CD4-positive, alpha-beta T cell (primary cell): ENCODE measurements at regions not wholly inside any gene's neighbourhood (a gene's known extent, or its start where the extent isn't known, plus 50 kb on each side); places are given as distances from the start of the nearest gene placed in this dataset.
A peak's percentile ranks its signal among the peaks of the same experiment; 100 is the strongest.

Source experiments
- ATAC-seq: fragments of 200-7000 bp; cut with Tn5 transposase; one replicate; pipeline ENCODE4 v1.10.0; 2022; ENCODE audit warnings: mild to moderate bottlenecking; ENCODE audit not compliant: poor library complexity
- CTCF ChIA-PET: fragments of 350-600 bp; sonication (Branson Sonifier 250); formaldehyde crosslinking; loops from one replicate; lab custom pipeline; 2021; ENCODE audit warnings: antibody characterized with exemption, inconsistent platforms; lab: Charles Lee
- POLR2A ChIA-PET: fragments of 350-600 bp; sonication (Branson Sonifier 250); formaldehyde crosslinking; loops from one replicate; lab custom pipeline; 2021; ENCODE audit warnings: antibody characterized with exemption, inconsistent platforms; lab: Charles Lee
- DNase-seq, 14 experiments: peaks; one replicate each; pipeline ENCODE4 v3.0.0-alpha.2; 2013 to 2020; ENCODE audit warnings: mixed read lengths in 2 of 14
- H3K27ac ChIP-seq, 2 donors: one replicate each; pipeline versions ENCODE4 v1.5.1 to v1.7.0; 2013; ENCODE audit warnings: low read length in 2 of 2, low read depth in 1 of 2, mild to moderate bottlenecking in 1 of 2
- H3K27me3 ChIP-seq, 2 experiments: 1 replicate in 1 of 2; 2 replicates in 1 of 2; pipeline versions ENCODE4 v1.6.1 to v1.7.0; 2013; ENCODE audit warnings: low read length in 2 of 2, control low read depth in 1 of 2, mild to moderate bottlenecking in 1 of 2, moderate library complexity in 1 of 2; ENCODE audit not compliant: insufficient read depth in 2 of 2, control insufficient read depth in 1 of 2
- H3K36me3 ChIP-seq: one replicate; pipeline ENCODE4 v1.6.1; 2013; ENCODE audit warnings: low read length, control low read depth; ENCODE audit not compliant: insufficient read depth
- H3K4me1 ChIP-seq: one replicate; pipeline ENCODE4 v1.6.1; 2013; ENCODE audit warnings: low read length, control low read depth; ENCODE audit not compliant: insufficient read depth
- H3K4me3 ChIP-seq: one replicate; pipeline ENCODE4 v1.5.1; 2013; ENCODE audit warnings: mild to moderate bottlenecking, low read length, moderate library complexity
- H3K9me3 ChIP-seq, 2 experiments: 1 replicate in 1 of 2; 2 replicates in 1 of 2; pipeline versions ENCODE4 v1.6.1 to v1.7.0; 2013; ENCODE audit warnings: low read length in 2 of 2, mild to moderate bottlenecking in 2 of 2, control low read depth in 1 of 2, moderate library complexity in 1 of 2; ENCODE audit not compliant: control insufficient read depth in 1 of 2, insufficient read depth in 1 of 2
- H3K27ac Mint-ChIP-seq: one replicate; pipeline ENCODE4 v1.8.0; 2020; ENCODE audit warnings: mixed read lengths
- H3K27me3 Mint-ChIP-seq: one replicate; pipeline ENCODE4 v1.8.0; 2021; ENCODE audit warnings: mixed read lengths
- H3K36me3 Mint-ChIP-seq: one replicate; pipeline ENCODE4 v1.8.0; 2021; ENCODE audit warnings: low read depth, mixed read lengths
- H3K4me1 Mint-ChIP-seq: one replicate; pipeline ENCODE4 v1.8.0; 2021; ENCODE audit warnings: low read depth, mixed read lengths
- H3K4me3 Mint-ChIP-seq: one replicate; pipeline ENCODE4 v1.8.0; 2020; ENCODE audit warnings: mild to moderate bottlenecking, mixed read lengths
- H3K9me3 Mint-ChIP-seq: one replicate; pipeline ENCODE4 v1.8.0; 2020; ENCODE audit warnings: mixed read lengths
- CTCF ChIP-seq: fragments of 200-600 bp; IDR thresholded peaks from one replicate; pipeline ENCODE4 v1.8.0; 2022; ENCODE audit warnings: antibody characterized with exemption, mild to moderate bottlenecking
- intact Hi-C, 2 experiments: fragments of 100-400 bp; cut with DNase I in 1 of 2; cut with micrococcal nuclease in 1 of 2; formaldehyde crosslinking; loops; one replicate each; pipeline versions ENCODE4 v1.15.1 to v1.9.0; 2023 to 2025; cut with DNase I, micrococcal nuclease

GRCh38 chr17:14459955-14460354, 159.1 kb downstream of the HS3ST3B1 start:
- Mint-ChIP-seq H3K27me3 (no peaks in the 10 kb centered on the region), H3K36me3 (no peaks in the 10 kb centered on the region), H3K27ac (no peak overlapping the region), H3K9me3 (no peaks in the 10 kb centered on the region), H3K4me3 (no peak overlapping the region), H3K4me1 (peaks cover 25% of the 10 kb centered on the region)
- H3K27me3 ChIP-seq = no peaks in the 10 kb centered on the region
- no peak overlapping the region for H3K27ac ChIP-seq
- no peaks in the 10 kb centered on the region for H3K4me1 ChIP-seq
- no peak for TF ChIP-seq CTCF
- DNase-seq = no peak
- intact Hi-C loops = no loop called here
- no peaks in the 10 kb centered on the region for H3K36me3 ChIP-seq
- ATAC-seq = no peak
- POLR2A ChIA-PET = no interaction called here
- CTCF ChIA-PET = interaction anchor here (0.7 kb wide), 1 partner anchor 39 kb away, joined by 4 read pairs; no protein-coding TSS in a partner anchor
- no peaks in the 10 kb centered on the region for H3K9me3 ChIP-seq
- H3K4me3 ChIP-seq = no peak overlapping the region

GRCh38 chr17:14458724-14459123, 157.8 kb downstream of the HS3ST3B1 start:
- no peak for TF ChIP-seq CTCF
- H3K27ac Mint-ChIP-seq = no peak overlapping the region
- H3K9me3 ChIP-seq = no peaks in the 10 kb centered on the region
- H3K27me3 Mint-ChIP-seq = no peaks in the 10 kb centered on the region
- H3K27me3 ChIP-seq = no peaks in the 10 kb centered on the region
- CTCF ChIA-PET = no interaction called here
- H3K36me3 Mint-ChIP-seq = no peaks in the 10 kb centered on the region
- POLR2A ChIA-PET = no interaction called here
- H3K36me3 ChIP-seq = no peaks in the 10 kb centered on the region
- H3K4me1 Mint-ChIP-seq = peaks cover 25% of the 10 kb centered on the region
- H3K27ac ChIP-seq = no peak overlapping the region
- intact Hi-C loops = no loop called here
- DNase-seq = peak in 2 of 14 experiments; percentile 6 to 17
- no peaks in the 10 kb centered on the region for H3K4me1 ChIP-seq
- no peak overlapping the region for H3K4me3 Mint-ChIP-seq
- no peaks in the 10 kb centered on the region for H3K9me3 Mint-ChIP-seq
- ATAC-seq = no peak
- H3K4me3 ChIP-seq = no peak overlapping the region

- TF ChIP-seq CTCF = no peak
- ChIA-PET CTCF (no interaction called here), POLR2A (no interaction called here)
- Mint-ChIP-seq H3K27me3 (no peaks in the 10 kb centered on the region), H3K9me3 (no peaks in the 10 kb centered on the region), H3K4me1 (peaks cover 12% of the 10 kb centered on the region), H3K27ac (no peak overlapping the region), H3K36me3 (no peaks in the 10 kb centered on the region), H3K4me3 (no peak overlapping the region)
- Histone ChIP-seq H3K36me3 (no peaks in the 10 kb centered on the region), H3K27ac (no peak overlapping the region), H3K4me1 (no peaks in the 10 kb centered on the region), H3K27me3 (no peaks in the 10 kb centered on the region), H3K9me3 (no peaks in the 10 kb centered on the region), H3K4me3 (no peak overlapping the region)
- DNase-seq (peak in 1 of 14 experiments; percentile 16), ATAC-seq (no peak)
- intact Hi-C loops = no loop called here
These were observed 153.9 kb downstream of the HS3ST3B1 start for GRCh38 chr17:14454746-14455145.
